A673 (cell line): ENCODE measurements at regions not wholly inside any gene's neighbourhood (a gene's known extent, or its start where the extent isn't known, plus 50 kb on each side); places are given as distances from the start of the nearest gene placed in this dataset.

Experiments
- EZH2 ChIP-seq: fragments of 200-600 bp; sonication (generic); IDR thresholded peaks from 2 replicates; pipeline ENCODE4 v1.6.1; 2017; ENCODE audit warnings: borderline replicate concordance, low read depth, mild to moderate bottlenecking, mixed read lengths, antibody characterized with exemption, low read length; ENCODE audit not compliant: poor library complexity, severe bottlenecking
- TF ChIP-seq, protein P1 (sequence below): fragments of 300-800, 200-600 bp; sonication (generic); conservative IDR thresholded peaks from 2 replicates; pipeline ENCODE4 v1.5.1; 2017; ENCODE audit warnings: low read depth, mild to moderate bottlenecking, antibody characterized with exemption, low read length, moderate library complexity, mixed read lengths

DNA sequence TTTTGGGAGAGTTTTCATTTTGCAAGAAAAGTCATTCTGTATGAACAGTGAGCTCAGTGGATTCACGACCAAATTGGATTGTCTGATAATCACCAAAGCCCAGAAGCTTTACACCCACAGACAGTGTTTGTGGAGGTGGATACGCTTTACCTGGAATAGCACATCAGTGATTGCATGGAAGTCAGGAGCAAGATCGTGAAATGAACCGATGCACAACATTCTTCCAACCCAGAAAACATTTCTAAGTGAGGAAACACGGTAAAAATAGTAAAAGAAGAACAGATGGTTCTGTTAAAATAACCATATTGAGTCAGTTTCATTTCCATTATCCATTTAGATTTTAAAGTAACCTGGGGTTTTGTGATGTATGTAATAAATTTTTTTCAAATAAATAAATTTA is 478.2 kb upstream of the PFKP start:
- TF ChIP-seq, protein P1, sequence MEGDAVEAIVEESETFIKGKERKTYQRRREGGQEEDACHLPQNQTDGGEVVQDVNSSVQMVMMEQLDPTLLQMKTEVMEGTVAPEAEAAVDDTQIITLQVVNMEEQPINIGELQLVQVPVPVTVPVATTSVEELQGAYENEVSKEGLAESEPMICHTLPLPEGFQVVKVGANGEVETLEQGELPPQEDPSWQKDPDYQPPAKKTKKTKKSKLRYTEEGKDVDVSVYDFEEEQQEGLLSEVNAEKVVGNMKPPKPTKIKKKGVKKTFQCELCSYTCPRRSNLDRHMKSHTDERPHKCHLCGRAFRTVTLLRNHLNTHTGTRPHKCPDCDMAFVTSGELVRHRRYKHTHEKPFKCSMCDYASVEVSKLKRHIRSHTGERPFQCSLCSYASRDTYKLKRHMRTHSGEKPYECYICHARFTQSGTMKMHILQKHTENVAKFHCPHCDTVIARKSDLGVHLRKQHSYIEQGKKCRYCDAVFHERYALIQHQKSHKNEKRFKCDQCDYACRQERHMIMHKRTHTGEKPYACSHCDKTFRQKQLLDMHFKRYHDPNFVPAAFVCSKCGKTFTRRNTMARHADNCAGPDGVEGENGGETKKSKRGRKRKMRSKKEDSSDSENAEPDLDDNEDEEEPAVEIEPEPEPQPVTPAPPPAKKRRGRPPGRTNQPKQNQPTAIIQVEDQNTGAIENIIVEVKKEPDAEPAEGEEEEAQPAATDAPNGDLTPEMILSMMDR: no peak
- no peak for TF ChIP-seq EZH2
